GM06990 (cell line): ENCODE measurements at regions not wholly inside any gene's neighbourhood (a gene's known extent, or its start where the extent isn't known, plus 50 kb on each side); places are given as distances from the start of the nearest gene placed in this dataset.

Experiments used
- DNase-seq: peaks from one replicate; pipeline ENCODE4 v3.0.0-alpha.2; 2011; ENCODE audit not compliant: insufficient read length; ENCODE audit errors: extremely low read depth
- H3K27me3 ChIP-seq: replicated peaks from 2 replicates; pipeline ENCODE4 v1.6.0; 2011; ENCODE audit warnings: low read length; ENCODE audit not compliant: control insufficient read depth, insufficient read depth
- H3K36me3 ChIP-seq: 2 replicates; pipeline ENCODE4 v1.5.1; 2011; ENCODE audit warnings: low read length; ENCODE audit not compliant: control insufficient read depth, insufficient read depth
- H3K4me3 ChIP-seq: replicated peaks from 2 replicates; pipeline ENCODE4 v1.5.1; 2011; ENCODE audit warnings: low read depth, mild to moderate bottlenecking, control low read depth, low read length
- TF ChIP-seq, protein P1 (sequence below): IDR thresholded peaks from 2 replicates; pipeline ENCODE4 v1.5.1; 2011; ENCODE audit warnings: low read length, control low read depth, mild to moderate bottlenecking, inconsistent platforms; ENCODE audit not compliant: insufficient read depth, poor library complexity, severe bottlenecking

GRCh38 chr5:93100976-93101375 is 480.0 kb downstream of the NR2F1-AS1 start:
- H3K4me3 ChIP-seq: no peak overlapping the region
- DNase-seq: no peak
- no peaks in the 10 kb centered on the region for H3K36me3 ChIP-seq
- TF ChIP-seq, protein P1, sequence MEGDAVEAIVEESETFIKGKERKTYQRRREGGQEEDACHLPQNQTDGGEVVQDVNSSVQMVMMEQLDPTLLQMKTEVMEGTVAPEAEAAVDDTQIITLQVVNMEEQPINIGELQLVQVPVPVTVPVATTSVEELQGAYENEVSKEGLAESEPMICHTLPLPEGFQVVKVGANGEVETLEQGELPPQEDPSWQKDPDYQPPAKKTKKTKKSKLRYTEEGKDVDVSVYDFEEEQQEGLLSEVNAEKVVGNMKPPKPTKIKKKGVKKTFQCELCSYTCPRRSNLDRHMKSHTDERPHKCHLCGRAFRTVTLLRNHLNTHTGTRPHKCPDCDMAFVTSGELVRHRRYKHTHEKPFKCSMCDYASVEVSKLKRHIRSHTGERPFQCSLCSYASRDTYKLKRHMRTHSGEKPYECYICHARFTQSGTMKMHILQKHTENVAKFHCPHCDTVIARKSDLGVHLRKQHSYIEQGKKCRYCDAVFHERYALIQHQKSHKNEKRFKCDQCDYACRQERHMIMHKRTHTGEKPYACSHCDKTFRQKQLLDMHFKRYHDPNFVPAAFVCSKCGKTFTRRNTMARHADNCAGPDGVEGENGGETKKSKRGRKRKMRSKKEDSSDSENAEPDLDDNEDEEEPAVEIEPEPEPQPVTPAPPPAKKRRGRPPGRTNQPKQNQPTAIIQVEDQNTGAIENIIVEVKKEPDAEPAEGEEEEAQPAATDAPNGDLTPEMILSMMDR: no peak
- H3K27me3 ChIP-seq: no peaks in the 10 kb centered on the region

GRCh38 chr5:93100428-93100827 is 480.6 kb downstream of the NR2F1-AS1 start:
- TF ChIP-seq, protein P1: no peak
- no peaks in the 10 kb centered on the region for H3K36me3 ChIP-seq
- no peak overlapping the region for H3K4me3 ChIP-seq
- no peaks in the 10 kb centered on the region for H3K27me3 ChIP-seq
- no peak for DNase-seq

DNA sequence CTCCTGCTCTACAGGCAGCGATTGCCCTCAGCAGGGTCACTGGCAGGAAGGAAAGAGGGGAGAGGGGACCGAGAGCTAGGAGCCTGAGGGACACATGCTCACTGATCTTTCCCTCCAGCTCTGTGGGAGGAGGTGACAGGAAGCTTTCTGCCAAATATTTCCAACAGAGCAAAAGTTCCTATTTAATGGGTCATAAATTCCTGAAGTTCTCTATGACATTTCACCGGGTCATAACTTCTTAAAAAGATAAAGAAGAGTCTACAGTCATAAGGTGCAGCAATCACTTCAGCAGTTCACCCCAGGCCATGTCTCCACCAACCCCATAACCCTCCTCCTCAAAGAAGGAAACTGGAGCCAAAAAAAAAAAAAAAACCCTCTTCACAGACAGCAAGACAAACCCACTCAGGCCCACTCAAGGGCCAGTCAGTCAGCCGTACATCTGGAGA is 481.1 kb downstream of the NR2F1-AS1 start:
- Histone ChIP-seq H3K27me3 (no peaks in the 10 kb centered on the region), H3K36me3 (no peaks in the 10 kb centered on the region), H3K4me3 (no peak overlapping the region)
- TF ChIP-seq, protein P1: no peak
- no peak for DNase-seq

- Histone ChIP-seq H3K4me3 (no peak overlapping the region), H3K36me3 (no peaks in the 10 kb centered on the region), H3K27me3 (no peaks in the 10 kb centered on the region)
- no peak for DNase-seq
- TF ChIP-seq, protein P1: no peak
Measured at GRCh38 chr5:93096561-93096960, 484.5 kb downstream of the NR2F1-AS1 start.

- DNase-seq: no peak
- Histone ChIP-seq H3K4me3 (no peak overlapping the region), H3K36me3 (no peaks in the 10 kb centered on the region), H3K27me3 (no peaks in the 10 kb centered on the region)
- TF ChIP-seq, protein P1: no peak
Measured at GRCh38 chr5:93092349-93093105, 488.5 kb downstream of the NR2F1-AS1 start.
